MM.1S (cell line): ENCODE measurements at regions not wholly inside any gene's neighbourhood (a gene's known extent, or its start where the extent isn't known, plus 50 kb on each side); places are given as distances from the start of the nearest gene placed in this dataset.

Source experiments
- CTCF ChIP-seq: fragments of 300-600 bp; sonication (generic); IDR thresholded peaks from 2 replicates; pipeline ENCODE4 v1.5.1; 2016; ENCODE audit warnings: antibody characterized with exemption, low read length, mixed read lengths
- EZH2 ChIP-seq: fragments of 300-600 bp; sonication (generic); optimal IDR thresholded peaks from 2 replicates; pipeline ENCODE3; 2017; ENCODE audit warnings: low read depth, mild to moderate bottlenecking, antibody characterized with exemption, low read length, mixed read lengths
- EZH2phosphoT487 ChIP-seq: fragments of 300-600 bp; sonication (generic); IDR thresholded peaks from 2 replicates; pipeline ENCODE4 v1.6.1; 2018; ENCODE audit warnings: antibody characterized with exemption, low read length

- no peak for TF ChIP-seq CTCF
- no peak for TF ChIP-seq EZH2phosphoT487
- no peak for TF ChIP-seq EZH2
Observed at GRCh38 chr11:131302836-131303235, 67.6 kb upstream of the NTM start.
